ENCODE measurements at regions not wholly inside any gene's neighbourhood (a gene's known extent, or its start where the extent isn't known, plus 50 kb on each side); places are given as distances from the start of the nearest gene placed in this dataset.

DNA sequence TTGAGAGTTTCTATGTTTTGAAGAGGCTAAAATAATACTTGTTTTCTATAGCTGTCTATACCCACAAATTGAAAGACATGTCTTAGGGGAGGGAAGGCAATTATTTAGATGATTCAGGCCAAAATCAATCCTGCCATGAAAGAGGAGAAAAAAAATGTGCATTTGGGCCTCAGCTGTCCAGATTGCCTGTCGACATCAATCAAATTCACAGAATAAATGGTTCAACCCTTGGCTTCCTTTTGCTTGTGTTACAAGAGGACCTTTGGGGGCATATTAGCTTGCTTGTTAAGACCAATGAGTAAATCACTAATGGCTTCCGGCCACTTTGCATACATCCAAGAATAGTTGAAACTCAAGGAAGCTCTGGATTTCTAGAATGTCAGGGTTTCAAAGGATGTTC is 900.8 kb upstream of the CELF4 start:
- H3K4me3 ChIP-seq: no peak overlapping the region
- WGBS, 2 donors (ENCODE audit: low coverage in 1 of 2): 50 to 80% methylated on average over 1 to 2 of the region's 2 CpGs
- DNase-seq: no peak
- H3K9me3 ChIP-seq: peaks cover 0 to 4% of the 10 kb centered on the region in 2 donors
- TF ChIP-seq EP300 (IDR thresholded peaks at IDR 0.05; ENCODE audit: low read depth) (no peak), POLR2AphosphoS5 (IDR thresholded peaks at IDR 0.05) (no peak), CTCF (IDR thresholded peaks at IDR 0.05) (no peak), POLR2A (IDR thresholded peaks at IDR 0.05) (no peak)
- in situ Hi-C loops (cut with MboI; ENCODE audit: low pct_ligation_motif_present in 1 of 4, low pct_unique_long_range_greater_than_20kb in 1 of 4, low sequenced_read_pairs in 3 of 4) (no loop called here), intact Hi-C loops (cut with DNase I; ENCODE audit: low total_unique reads) (no loop called here)
- H3K36me3 ChIP-seq: no peaks in the 10 kb centered on the region
- H3K4me1 ChIP-seq: no peaks in the 10 kb centered on the region
- no peak overlapping the region for H3K27ac ChIP-seq
- H3K27me3 ChIP-seq: no peaks in the 10 kb centered on the region

GRCh38 chr18:38464024-38464423 is 898.4 kb upstream of the CELF4 start:
- 93% methylated on average over 1 of the region's 1 CpG; no CpG with 5 or more reads in 1 of the 2 donors for WGBS, 2 donors (ENCODE audit: low coverage in 1 of 2)
- intact Hi-C loops (cut with DNase I; ENCODE audit: low total_unique reads) (no loop called here), in situ Hi-C loops (cut with MboI; ENCODE audit: low pct_ligation_motif_present in 1 of 4, low pct_unique_long_range_greater_than_20kb in 1 of 4, low sequenced_read_pairs in 3 of 4) (no loop called here)
- H3K4me1 ChIP-seq: no peaks in the 10 kb centered on the region
- H3K4me3 ChIP-seq: no peak overlapping the region
- no peak for DNase-seq
- no peaks in the 10 kb centered on the region for H3K27me3 ChIP-seq
- peaks cover 0 to 4% of the 10 kb centered on the region in 2 donors for H3K9me3 ChIP-seq
- TF ChIP-seq EP300 (IDR thresholded peaks at IDR 0.05; ENCODE audit: low read depth): no peak
- no peak overlapping the region for H3K27ac ChIP-seq
- no peaks in the 10 kb centered on the region for H3K36me3 ChIP-seq

GRCh38 chr18:38460657-38461056 is 895.1 kb upstream of the CELF4 start:
- no peak overlapping the region for H3K4me3 ChIP-seq
- no peak for TF ChIP-seq CTCF (IDR thresholded peaks at IDR 0.05)
- no peak for TF ChIP-seq POLR2AphosphoS5 (IDR thresholded peaks at IDR 0.05)
- TF ChIP-seq POLR2A (IDR thresholded peaks at IDR 0.05): no peak
- TF ChIP-seq EP300 (IDR thresholded peaks at IDR 0.05; ENCODE audit: low read depth): no peak
- H3K36me3 ChIP-seq: no peaks in the 10 kb centered on the region
- no peaks in the 10 kb centered on the region for H3K4me1 ChIP-seq
- in situ Hi-C loops (cut with MboI; ENCODE audit: low pct_ligation_motif_present in 1 of 4, low pct_unique_long_range_greater_than_20kb in 1 of 4, low sequenced_read_pairs in 3 of 4): no loop called here
- H3K27ac ChIP-seq: no peak overlapping the region
- intact Hi-C loops (cut with DNase I; ENCODE audit: low total_unique reads): no loop called here
- no peaks in the 10 kb centered on the region for H3K27me3 ChIP-seq
- DNase-seq: no peak
- H3K9me3 ChIP-seq: peaks cover 0 to 4% of the 10 kb centered on the region in 2 donors
- WGBS, 2 donors (ENCODE audit: low coverage in 1 of 2): 90% methylated on average over 4 of the region's 4 CpGs; no CpG with 5 or more reads in 1 of the 2 donors

DNA sequence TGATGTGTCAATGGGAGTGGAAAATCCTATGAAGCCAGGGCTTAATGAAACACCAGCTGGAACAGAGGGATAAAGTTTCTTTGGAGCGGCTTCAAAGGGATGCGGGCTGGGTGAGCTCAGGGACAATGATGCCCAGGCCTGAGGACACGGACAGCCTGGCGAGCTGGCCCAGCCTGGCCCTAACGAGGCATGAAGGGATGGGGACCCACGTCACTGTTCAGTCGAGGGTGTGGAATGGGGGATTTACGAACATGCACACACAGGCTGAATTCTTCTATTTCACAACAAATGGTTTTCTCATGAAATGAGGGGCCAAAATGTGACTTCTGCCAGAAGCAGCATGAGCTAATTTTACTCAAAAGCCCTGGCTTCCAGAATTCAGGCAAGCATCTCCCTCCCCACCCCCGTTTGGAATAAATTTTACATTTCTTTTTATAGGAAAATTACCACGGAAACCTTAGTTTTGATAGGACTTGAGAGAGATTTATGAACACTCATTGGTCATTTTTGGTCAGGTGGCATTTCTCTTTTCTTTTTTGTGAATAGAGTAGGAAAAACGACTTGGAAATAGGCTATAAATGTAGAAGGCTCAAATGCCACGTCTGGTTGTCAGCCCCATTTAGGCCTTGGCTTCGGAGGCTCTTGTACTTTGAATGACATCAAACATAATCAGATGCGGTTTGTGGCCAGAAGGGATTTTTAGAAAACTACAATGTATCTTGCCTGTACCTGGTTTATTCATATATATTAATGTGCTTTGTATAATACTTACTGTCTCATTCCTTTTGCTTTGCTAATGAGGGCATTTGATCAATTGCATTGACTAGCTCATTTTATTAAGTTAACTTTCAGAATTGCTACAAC is 893.8 kb upstream of the CELF4 start:
- DNase-seq: no peak
- no peak overlapping the region for H3K27ac ChIP-seq
- intact Hi-C loops (cut with DNase I; ENCODE audit: low total_unique reads) (loop anchor here (5.0 kb wide), 1 partner anchor 1502 kb away; no protein-coding TSS in a partner anchor), in situ Hi-C loops (cut with MboI; ENCODE audit: low pct_ligation_motif_present in 1 of 4, low pct_unique_long_range_greater_than_20kb in 1 of 4, low sequenced_read_pairs in 3 of 4) (no loop called here)
- TF ChIP-seq POLR2AphosphoS5 (IDR thresholded peaks at IDR 0.05) (no peak), POLR2A (IDR thresholded peaks at IDR 0.05) (no peak), CTCF (IDR thresholded peaks at IDR 0.05) (no peak), EP300 (IDR thresholded peaks at IDR 0.05; ENCODE audit: low read depth) (no peak)
- no peaks in the 10 kb centered on the region for H3K36me3 ChIP-seq
- no peak overlapping the region for H3K4me3 ChIP-seq
- WGBS, 2 donors (ENCODE audit: low coverage in 1 of 2): 64 to 75% methylated on average over 8 to 14 of the region's 14 CpGs
- H3K27me3 ChIP-seq: no peaks in the 10 kb centered on the region
- peaks cover 0 to 3% of the 10 kb centered on the region in 2 donors for H3K9me3 ChIP-seq
- H3K4me1 ChIP-seq: no peaks in the 10 kb centered on the region
